ENCODE measurements at regions not wholly inside any gene's neighbourhood (a gene's known extent, or its start where the extent isn't known, plus 50 kb on each side); places are given as distances from the start of the nearest gene placed in this dataset.
"Not testable (repeated sequence)": the region's sequence is repeated elsewhere in the genome, so short reads cannot be mapped to it uniquely, and the experiment has no call there.

- ATAC-seq; H3K4me3 Mint-ChIP-seq; H3K36me3 Mint-ChIP-seq (ENCODE audit: low read depth); DNase-seq; CTCF ChIA-PET; H3K27me3 Mint-ChIP-seq (ENCODE audit: low read depth); H3K4me1 Mint-ChIP-seq (ENCODE audit: low read depth); H3K27ac Mint-ChIP-seq; H3K9me3 Mint-ChIP-seq (ENCODE audit: insufficient read depth); POLR2A ChIA-PET: not testable (repeated sequence)
These were observed 61.2 kb upstream of the ZNF322 start for GRCh38 chr6:26720663-26721218.

- H3K27me3 Mint-ChIP-seq (ENCODE audit: low read depth); H3K4me3 Mint-ChIP-seq; POLR2A ChIA-PET; H3K27ac Mint-ChIP-seq; H3K9me3 Mint-ChIP-seq (ENCODE audit: insufficient read depth); ATAC-seq; DNase-seq; CTCF ChIA-PET; H3K36me3 Mint-ChIP-seq (ENCODE audit: low read depth); H3K4me1 Mint-ChIP-seq (ENCODE audit: low read depth): not testable (repeated sequence)
These were observed 70.6 kb upstream of the ZNF322 start for GRCh38 chr6:26730019-26730766.

- DNase-seq; H3K27me3 Mint-ChIP-seq (ENCODE audit: low read depth); H3K4me1 Mint-ChIP-seq (ENCODE audit: low read depth): not testable (repeated sequence)
These were observed 75.4 kb upstream of the ZNF322 start for GRCh38 chr6:26734776-26735472.

GRCh38 chr6:26739811-26740210, 80.3 kb upstream of the ZNF322 start:
- Mint-ChIP-seq H3K9me3 (ENCODE audit: insufficient read depth) (peaks cover 7% of the 10 kb centered on the region), H3K27me3 (ENCODE audit: low read depth) (peaks cover 22% of the 10 kb centered on the region), H3K27ac (no peak overlapping the region), H3K4me1 (ENCODE audit: low read depth) (no peaks in the 10 kb centered on the region), H3K4me3 (no peak overlapping the region), H3K36me3 (ENCODE audit: low read depth) (peaks cover 5% of the 10 kb centered on the region)
- DNase-seq: no peak
- no peak for ATAC-seq
- CTCF ChIA-PET: no interaction called here
- POLR2A ChIA-PET: no interaction called here

More at GRCh38 chr6:26734776-26735472, 75.4 kb upstream of the ZNF322 start:
- H3K36me3 Mint-ChIP-seq (ENCODE audit: low read depth); CTCF ChIA-PET; H3K9me3 Mint-ChIP-seq (ENCODE audit: insufficient read depth); ATAC-seq; H3K27ac Mint-ChIP-seq; POLR2A ChIA-PET; H3K4me3 Mint-ChIP-seq: not testable (repeated sequence)

GRCh38 chr6:26743157-26743821, 83.7 kb upstream of the ZNF322 start:
- Mint-ChIP-seq H3K9me3 (ENCODE audit: insufficient read depth) (peaks cover 14% of the 10 kb centered on the region), H3K4me3 (no peak overlapping the region), H3K4me1 (ENCODE audit: low read depth) (no peaks in the 10 kb centered on the region), H3K36me3 (ENCODE audit: low read depth) (peaks cover 15% of the 10 kb centered on the region), H3K27me3 (ENCODE audit: low read depth) (peaks cover 39% of the 10 kb centered on the region), H3K27ac (no peak overlapping the region)
- ChIA-PET POLR2A (no interaction called here), CTCF (no interaction called here)
- ATAC-seq (no peak), DNase-seq (no peak)

GRCh38 chr6:26743941-26744699, 84.6 kb upstream of the ZNF322 start:
- ChIA-PET CTCF (no interaction called here), POLR2A (no interaction called here)
- H3K36me3 Mint-ChIP-seq (ENCODE audit: low read depth): peaks cover 15% of the 10 kb centered on the region
- no peak for ATAC-seq
- H3K4me1 Mint-ChIP-seq (ENCODE audit: low read depth): peaks cover 3% of the 10 kb centered on the region
- peak overlapping the region; percentile 17 for H3K4me3 Mint-ChIP-seq
- H3K27ac Mint-ChIP-seq: peak overlapping the region; percentile 70
- peaks cover 46% of the 10 kb centered on the region for H3K27me3 Mint-ChIP-seq (ENCODE audit: low read depth)
- peaks cover 17% of the 10 kb centered on the region for H3K9me3 Mint-ChIP-seq (ENCODE audit: insufficient read depth)
- no peak for DNase-seq

GRCh38 chr6:26744837-26745282, 85.3 kb upstream of the ZNF322 start:
- CTCF ChIA-PET; ATAC-seq; DNase-seq; H3K4me1 Mint-ChIP-seq (ENCODE audit: low read depth); POLR2A ChIA-PET; H3K27ac Mint-ChIP-seq: not testable (repeated sequence)
- H3K36me3 Mint-ChIP-seq (ENCODE audit: low read depth): peaks cover 15% of the 10 kb centered on the region
- peaks cover 20% of the 10 kb centered on the region for H3K9me3 Mint-ChIP-seq (ENCODE audit: insufficient read depth)
- H3K27me3 Mint-ChIP-seq (ENCODE audit: low read depth): peaks cover 52% of the 10 kb centered on the region
- peak overlapping the region; percentile 17 for H3K4me3 Mint-ChIP-seq

GRCh38 chr6:26745964-26746363, 86.4 kb upstream of the ZNF322 start:
- DNase-seq, POLR2A ChIA-PET, H3K4me3 Mint-ChIP-seq, ATAC-seq, CTCF ChIA-PET, H3K27ac Mint-ChIP-seq: not testable (repeated sequence)
- H3K9me3 Mint-ChIP-seq (ENCODE audit: insufficient read depth): peaks cover 20% of the 10 kb centered on the region
- H3K27me3 Mint-ChIP-seq (ENCODE audit: low read depth): peaks cover 56% of the 10 kb centered on the region
- H3K36me3 Mint-ChIP-seq (ENCODE audit: low read depth): peaks cover 15% of the 10 kb centered on the region
- peaks cover 11% of the 10 kb centered on the region for H3K4me1 Mint-ChIP-seq (ENCODE audit: low read depth)

GRCh38 chr6:26749126-26749758, 89.7 kb upstream of the ZNF322 start:
- peaks cover 11% of the 10 kb centered on the region for H3K4me1 Mint-ChIP-seq (ENCODE audit: low read depth)
- CTCF ChIA-PET: not testable (repeated sequence)

GRCh38 chr6:26749759-26750126, 90.2 kb upstream of the ZNF322 start:
- H3K36me3 Mint-ChIP-seq (ENCODE audit: low read depth): peaks cover 13% of the 10 kb centered on the region
- DNase-seq, CTCF ChIA-PET, H3K27ac Mint-ChIP-seq, H3K4me3 Mint-ChIP-seq, POLR2A ChIA-PET, ATAC-seq: not testable (repeated sequence)
- peaks cover 47% of the 10 kb centered on the region for H3K27me3 Mint-ChIP-seq (ENCODE audit: low read depth)
- peaks cover 14% of the 10 kb centered on the region for H3K9me3 Mint-ChIP-seq (ENCODE audit: insufficient read depth)
- peaks cover 11% of the 10 kb centered on the region for H3K4me1 Mint-ChIP-seq (ENCODE audit: low read depth)

More at GRCh38 chr6:26749126-26749758, 89.7 kb upstream of the ZNF322 start:
- POLR2A ChIA-PET, ATAC-seq, DNase-seq, H3K27ac Mint-ChIP-seq: not testable (repeated sequence)
- peaks cover 14% of the 10 kb centered on the region for H3K9me3 Mint-ChIP-seq (ENCODE audit: insufficient read depth)
- H3K4me3 Mint-ChIP-seq: peak overlapping the region; percentile 8
- peaks cover 47% of the 10 kb centered on the region for H3K27me3 Mint-ChIP-seq (ENCODE audit: low read depth)
- peaks cover 11% of the 10 kb centered on the region for H3K36me3 Mint-ChIP-seq (ENCODE audit: low read depth)

GRCh38 chr6:26754212-26754611, 94.7 kb upstream of the ZNF322 start:
- peak overlapping the region; percentile 43 for H3K4me3 Mint-ChIP-seq
- H3K27ac Mint-ChIP-seq: peak overlapping the region; percentile 32
- ChIA-PET POLR2A (no interaction called here), CTCF (no interaction called here)
- DNase-seq (no peak), ATAC-seq (no peak)
- peaks cover 14% of the 10 kb centered on the region for H3K4me1 Mint-ChIP-seq (ENCODE audit: low read depth)
- H3K36me3 Mint-ChIP-seq (ENCODE audit: low read depth): peaks cover 16% of the 10 kb centered on the region
- H3K9me3 Mint-ChIP-seq (ENCODE audit: insufficient read depth): peaks cover 9% of the 10 kb centered on the region
- peaks cover 40% of the 10 kb centered on the region for H3K27me3 Mint-ChIP-seq (ENCODE audit: low read depth)
